Mammary epithelial cell (primary cell): ENCODE measurements at regions not wholly inside any gene's neighbourhood (a gene's known extent, or its start where the extent isn't known, plus 50 kb on each side); places are given as distances from the start of the nearest gene placed in this dataset.
"Not testable (repeated sequence)": the region's sequence is repeated elsewhere in the genome, so short reads cannot be mapped to it uniquely, and the experiment has no call there.

ENCODE experiments used
- CTCF ChIP-seq, 2 donors: IDR thresholded peaks in 1 of 2; conservative IDR thresholded peaks in 1 of 2; 2 replicates each; pipeline ENCODE4 v1.5.1; 2011 to 2012; ENCODE audit warnings: inconsistent platforms in 2 of 2, low read length in 2 of 2, mild to moderate bottlenecking in 2 of 2, control low read depth in 1 of 2, low read depth in 1 of 2; ENCODE audit not compliant: insufficient read depth in 1 of 2; ENCODE audit errors: extremely low read depth in 1 of 2
- EZH2 ChIP-seq: IDR thresholded peaks from 2 replicates; pipeline ENCODE4 v1.6.1; 2012; ENCODE audit warnings: low read length, inconsistent platforms, borderline replicate concordance

GRCh38 chr12:42860331-42860730 is 270.8 kb upstream of the PRICKLE1 start:
- not testable (repeated sequence) for TF ChIP-seq CTCF (conservative IDR thresholded peaks at IDR 0.05 in 1 of 2, IDR thresholded peaks at IDR 0.05 in 1 of 2; ENCODE audit: extremely low read depth in 1 of 2, insufficient read depth in 1 of 2, low read depth in 1 of 2, low read length in 2 of 2); EZH2
